H9 (cell line): ENCODE measurements at regions not wholly inside any gene's neighbourhood (a gene's known extent, or its start where the extent isn't known, plus 50 kb on each side); places are given as distances from the start of the nearest gene placed in this dataset.

Experiments
- DNase-seq: peaks from one replicate; pipeline ENCODE4 v3.0.0-alpha.2; 2017
- H2AFZ ChIP-seq: one replicate; pipeline ENCODE4 v1.6.1; 2013; ENCODE audit warnings: mild to moderate bottlenecking, low read length, control low read depth, moderate library complexity
- H2AK5ac ChIP-seq: 2 replicates; pipeline ENCODE4 v1.6.1; 2013; ENCODE audit warnings: low read length, control low read depth, mixed read lengths; ENCODE audit not compliant: insufficient read length
- H2BK120ac ChIP-seq: one replicate; pipeline ENCODE4 v1.6.1; 2013; ENCODE audit warnings: low read depth, mild to moderate bottlenecking, low read length, control low read depth, inconsistent platforms; ENCODE audit not compliant: poor library complexity, severe bottlenecking
- H2BK12ac ChIP-seq: 2 replicates; pipeline ENCODE4 v1.6.1; 2013; ENCODE audit warnings: low read length, control low read depth, mixed read lengths, low read depth; ENCODE audit not compliant: insufficient read length
- H2BK15ac ChIP-seq: 2 replicates; pipeline ENCODE4 v1.6.1; 2013; ENCODE audit warnings: low read depth, low read length, control low read depth
- H2BK20ac ChIP-seq: one replicate; pipeline ENCODE4 v1.6.1; 2013; ENCODE audit warnings: low read depth, mild to moderate bottlenecking, low read length, control low read depth, inconsistent platforms; ENCODE audit not compliant: poor library complexity, severe bottlenecking
- H2BK5ac ChIP-seq: 2 replicates; pipeline ENCODE4 v1.6.1; 2013; ENCODE audit warnings: low read length, control low read depth, mixed read lengths; ENCODE audit not compliant: insufficient read length
- H3K14ac ChIP-seq: 2 replicates; pipeline ENCODE4 v1.6.1; 2013; ENCODE audit warnings: low read length, control low read depth; ENCODE audit not compliant: insufficient read depth
- H3K18ac ChIP-seq: 2 replicates; pipeline ENCODE4 v1.6.1; 2013; ENCODE audit warnings: low read depth, mild to moderate bottlenecking, mixed read lengths, low read length, control low read depth; ENCODE audit not compliant: insufficient read length
- H3K23ac ChIP-seq: 2 replicates; pipeline ENCODE4 v1.6.1; 2013; ENCODE audit warnings: low read length, control low read depth, mixed read lengths, low read depth; ENCODE audit not compliant: insufficient read length
- H3K23me2 ChIP-seq: 2 replicates; pipeline ENCODE4 v1.6.1; 2013; ENCODE audit warnings: low read depth, mild to moderate bottlenecking, mixed read lengths, low read length, control low read depth; ENCODE audit not compliant: insufficient read length, poor library complexity, severe bottlenecking
- H3K27ac ChIP-seq: 2 replicates; pipeline ENCODE4 v1.5.1; 2013; ENCODE audit warnings: low read length, control low read depth, mixed read lengths, low read depth; ENCODE audit not compliant: insufficient read length
- H3K27me3 ChIP-seq: 2 replicates; pipeline ENCODE4 v1.6.1; 2013; ENCODE audit warnings: low read length, control low read depth, inconsistent platforms; ENCODE audit not compliant: insufficient read depth
- H3K4ac ChIP-seq: 2 replicates; pipeline ENCODE4 v1.6.1; 2013; ENCODE audit warnings: low read depth, mild to moderate bottlenecking, control low read depth, inconsistent platforms, low read length, moderate library complexity
- H3K4me1 ChIP-seq: 2 replicates; pipeline ENCODE4 v1.6.1; 2013; ENCODE audit warnings: low read length, control low read depth, inconsistent platforms; ENCODE audit not compliant: insufficient read depth
- H3K4me2 ChIP-seq: 2 replicates; pipeline ENCODE4 v1.6.1; 2013; ENCODE audit warnings: low read length, control low read depth, mixed read lengths; ENCODE audit not compliant: insufficient read length, insufficient read depth
- H3K56ac ChIP-seq: 2 replicates; pipeline ENCODE4 v1.6.1; 2013; ENCODE audit warnings: low read depth, mild to moderate bottlenecking, mixed read lengths, low read length, control low read depth; ENCODE audit not compliant: insufficient read length
- H3K79me1 ChIP-seq: 2 replicates; pipeline ENCODE4 v1.6.1; 2013; ENCODE audit warnings: low read depth, mild to moderate bottlenecking, moderate library complexity, low read length, control low read depth, inconsistent platforms; ENCODE audit not compliant: insufficient read depth, poor library complexity, severe bottlenecking
- H3K79me2 ChIP-seq: 2 replicates; pipeline ENCODE4 v1.6.1; 2013; ENCODE audit warnings: low read length, control low read depth, inconsistent platforms; ENCODE audit not compliant: insufficient read depth
- H3K9ac ChIP-seq: 2 replicates; pipeline ENCODE4 v1.6.1; 2013; ENCODE audit warnings: low read length, control low read depth, mixed read lengths; ENCODE audit not compliant: insufficient read length; ENCODE audit errors: extremely low read depth
- H3K9me3 ChIP-seq: one replicate; pipeline ENCODE4 v1.6.1; 2013; ENCODE audit warnings: low read depth, low read length, inconsistent platforms; ENCODE audit not compliant: control insufficient read depth
- H3T11ph ChIP-seq: one replicate; pipeline ENCODE4 v1.6.1; 2013; ENCODE audit warnings: mild to moderate bottlenecking, low read length, control low read depth, inconsistent platforms
- H4K20me1 ChIP-seq: one replicate; pipeline ENCODE4 v1.6.1; 2013; ENCODE audit not compliant: control insufficient read depth, insufficient read length, insufficient read depth
- H4K5ac ChIP-seq: 2 replicates; pipeline ENCODE4 v1.6.1; 2013; ENCODE audit warnings: low read depth, mild to moderate bottlenecking, mixed read lengths, low read length, control low read depth; ENCODE audit not compliant: insufficient read length
- H4K8ac ChIP-seq: replicated peaks from 2 replicates; pipeline ENCODE4 v1.6.1; 2013; ENCODE audit warnings: low read length, control low read depth, mixed read lengths, low read depth; ENCODE audit not compliant: insufficient read length
- H4K91ac ChIP-seq: 2 replicates; pipeline ENCODE4 v1.6.1; 2013; ENCODE audit warnings: low read depth, mild to moderate bottlenecking, moderate library complexity, mixed read lengths, low read length, control low read depth; ENCODE audit not compliant: insufficient read length
- H3K27ac Mint-ChIP-seq, 3 experiments: 2 replicates in 2 of 3; 3 replicates in 1 of 3; pipeline ENCODE4 v1.8.0; 2020 to 2021; ENCODE audit warnings: mixed read lengths in 3 of 3, mild to moderate bottlenecking in 1 of 3, moderate library complexity in 1 of 3
- H3K27me3 Mint-ChIP-seq: 2 replicates; pipeline ENCODE4 v1.8.0; 2021; ENCODE audit warnings: low read depth, mild to moderate bottlenecking, moderate library complexity, mixed read lengths
- H3K36me3 Mint-ChIP-seq, 3 experiments: 2 replicates in 2 of 3; 3 replicates in 1 of 3; pipeline ENCODE4 v1.8.0; 2020 to 2021; ENCODE audit warnings: low read depth in 3 of 3, mixed read lengths in 3 of 3; ENCODE audit not compliant: insufficient read depth in 1 of 3
- H3K4me1 Mint-ChIP-seq, 2 experiments: 2 replicates each; pipeline ENCODE4 v1.8.0; 2020; ENCODE audit warnings: mixed read lengths in 2 of 2
- H3K4me3 Mint-ChIP-seq, 2 experiments: 2 replicates in 1 of 2; 3 replicates in 1 of 2; pipeline ENCODE4 v1.8.0; 2020 to 2021; ENCODE audit warnings: mild to moderate bottlenecking in 2 of 2, mixed read lengths in 2 of 2, moderate library complexity in 1 of 2
- H3K9me3 Mint-ChIP-seq, 2 experiments: 2 replicates in 1 of 2; 3 replicates in 1 of 2; pipeline ENCODE4 v1.8.0; 2020; ENCODE audit warnings: mild to moderate bottlenecking in 2 of 2, mixed read lengths in 2 of 2, moderate library complexity in 1 of 2
- CTCF ChIP-seq: fragments of 200-600 bp; sonication (generic); conservative IDR thresholded peaks from 3 replicates; pipeline ENCODE4 v1.8.0; 2021; ENCODE audit warnings: antibody characterized with exemption, mild to moderate bottlenecking
- WGBS: extraction: QIAGEN DNeasy Blood & Tissue Kit; methylation state at CpG from one replicate; pipeline ENCODE4 v1.1.7; 2013; ENCODE audit warnings: missing lambda C conversion rate, low lambda C conversion rate, mixed read lengths; ENCODE audit not compliant: insufficient read length; ENCODE audit errors: extremely low coverage; 5-methylcytosine and 5-hydroxymethylcytosine counted together

GRCh38 chr7:152519290-152519689 is 83.5 kb upstream of the KMT2C start:
- H2BK12ac ChIP-seq, result no peak overlapping the region
- H3K18ac ChIP-seq, result no peak overlapping the region
- H3K23me2 ChIP-seq, result no peaks in the 10 kb centered on the region
- H3K4me2 ChIP-seq, result no peak overlapping the region
- H3K9me3 ChIP-seq, result peaks cover 7% of the 10 kb centered on the region
- Mint-ChIP-seq H3K9me3 (peaks cover 13 to 14% of the 10 kb centered on the region in 2 experiments), H3K27me3 (no peaks in the 10 kb centered on the region; the same call in 1 of the 2 replicates), H3K4me3 (no peak overlapping the region), H3K36me3 (peaks cover 2 to 8% (median 6%) of the 10 kb centered on the region in 3 experiments; a peak in 6 of 7 replicates), H3K27ac (no peak overlapping the region), H3K4me1 (peaks cover 18 to 23% of the 10 kb centered on the region in 2 experiments)
- no peak overlapping the region for H3K9ac ChIP-seq
- no peaks in the 10 kb centered on the region for H3K79me1 ChIP-seq
- no peak overlapping the region for H3K56ac ChIP-seq
- no peak overlapping the region for H2AK5ac ChIP-seq
- H2BK5ac ChIP-seq, result no peak overlapping the region
- H2BK15ac ChIP-seq, result no peak overlapping the region
- H3K23ac ChIP-seq, result no peak overlapping the region
- H2AFZ ChIP-seq, result no peak overlapping the region
- no peak overlapping the region for H3K14ac ChIP-seq
- no peak overlapping the region for H4K5ac ChIP-seq
- no peak overlapping the region for H3K4ac ChIP-seq
- no peak overlapping the region for H3T11ph ChIP-seq
- WGBS, result no CpG with 5 or more reads among the region's 4 CpGs
- no peaks in the 10 kb centered on the region for H3K79me2 ChIP-seq
- no peak for DNase-seq
- TF ChIP-seq CTCF, result no peak
- H3K4me1 ChIP-seq, result no peaks in the 10 kb centered on the region; the same call in 1 of the 2 replicates
- H3K27ac ChIP-seq, result no peak overlapping the region
- no peak overlapping the region for H4K8ac ChIP-seq
- no peaks in the 10 kb centered on the region for H3K27me3 ChIP-seq
- H2BK120ac ChIP-seq, result no peak overlapping the region
- no peak overlapping the region for H2BK20ac ChIP-seq
- no peaks in the 10 kb centered on the region for H4K20me1 ChIP-seq
- no peak overlapping the region for H4K91ac ChIP-seq
